Muscle of leg (tissue), 3 donors: ENCODE measurements at regions not wholly inside any gene's neighbourhood (a gene's known extent, or its start where the extent isn't known, plus 50 kb on each side); places are given as distances from the start of the nearest gene placed in this dataset.
"Not testable (repeated sequence)": the region's sequence is repeated elsewhere in the genome, so short reads cannot be mapped to it uniquely, and the experiment has no call there.

ENCODE experiments used
- DNase-seq: peaks from one replicate; pipeline ENCODE4 v3.0.0; 2013
- H3K27ac ChIP-seq: one replicate; pipeline ENCODE4 v1.5.1; 2013; ENCODE audit warnings: mild to moderate bottlenecking, low read length, control low read depth
- H3K27me3 ChIP-seq: one replicate; pipeline ENCODE4 v1.6.1; 2013; ENCODE audit warnings: low read length; ENCODE audit not compliant: control insufficient read depth, insufficient read depth
- H3K36me3 ChIP-seq: one replicate; pipeline ENCODE4 v1.6.1; 2013; ENCODE audit warnings: low read length; ENCODE audit not compliant: control insufficient read depth, insufficient read depth
- H3K4me1 ChIP-seq: one replicate; pipeline ENCODE4 v1.6.1; 2013; ENCODE audit warnings: low read length; ENCODE audit not compliant: control insufficient read depth, insufficient read depth
- H3K4me3 ChIP-seq: one replicate; pipeline ENCODE4 v1.5.1; 2013; ENCODE audit warnings: low read length, control low read depth
- H3K9me3 ChIP-seq: replicated peaks from 2 replicates; pipeline ENCODE4 v1.6.1; 2013; ENCODE audit warnings: low read depth, low read length; ENCODE audit not compliant: control insufficient read depth
- WGBS: methylation state at CpG from one replicate; pipeline ENCODE4 v1.1.5; 2013; ENCODE audit warnings: missing lambda C conversion rate; ENCODE audit not compliant: insufficient coverage; 5-methylcytosine and 5-hydroxymethylcytosine counted together

DNA sequence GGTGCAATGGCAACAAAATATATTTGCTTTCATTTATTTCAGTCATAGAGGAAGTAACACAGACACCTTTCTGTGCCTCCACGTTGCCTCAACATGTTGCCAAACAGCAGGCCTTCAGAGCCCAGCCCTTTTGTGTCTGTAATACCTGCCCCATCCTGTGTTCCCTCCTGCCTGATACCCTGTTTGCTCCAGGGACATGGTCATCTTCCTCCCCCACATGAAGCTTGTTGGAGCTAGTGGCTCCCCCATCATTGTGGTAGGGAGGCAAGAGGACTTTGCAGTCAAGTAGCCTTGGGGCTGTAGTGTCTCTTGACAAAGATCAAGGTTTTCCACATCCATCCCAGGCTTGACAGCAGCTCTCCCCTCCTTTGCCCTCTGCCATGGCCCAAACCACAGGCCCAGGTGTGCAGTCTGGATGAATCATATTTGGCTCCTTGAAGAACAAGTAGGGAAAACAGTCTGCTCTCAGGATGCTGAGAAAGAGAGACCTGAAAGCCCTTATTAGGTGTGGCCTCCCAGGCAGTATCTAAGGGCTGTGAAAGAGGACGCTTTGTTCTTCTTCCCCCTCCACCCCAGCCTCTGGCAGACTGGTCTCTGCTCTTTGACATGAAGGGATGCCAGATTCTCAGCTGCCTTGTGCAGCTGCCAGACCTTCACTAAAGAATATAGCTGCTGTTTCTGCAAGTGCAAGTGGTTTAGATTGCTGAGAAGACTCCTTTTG lies 329.0 kb downstream of the C12orf75 start:
- Histone ChIP-seq H3K4me3 (no peak overlapping the region), H3K36me3 (no peaks in the 10 kb centered on the region), H3K27me3 (no peaks in the 10 kb centered on the region), H3K27ac (peak overlapping the region; percentile 49), H3K4me1 (peaks cover 27% of the 10 kb centered on the region), H3K9me3 (no peaks in the 10 kb centered on the region)
- WGBS = 14% methylated on average over 1 of the region's 2 CpGs
- peak; percentile 86 for DNase-seq

DNA sequence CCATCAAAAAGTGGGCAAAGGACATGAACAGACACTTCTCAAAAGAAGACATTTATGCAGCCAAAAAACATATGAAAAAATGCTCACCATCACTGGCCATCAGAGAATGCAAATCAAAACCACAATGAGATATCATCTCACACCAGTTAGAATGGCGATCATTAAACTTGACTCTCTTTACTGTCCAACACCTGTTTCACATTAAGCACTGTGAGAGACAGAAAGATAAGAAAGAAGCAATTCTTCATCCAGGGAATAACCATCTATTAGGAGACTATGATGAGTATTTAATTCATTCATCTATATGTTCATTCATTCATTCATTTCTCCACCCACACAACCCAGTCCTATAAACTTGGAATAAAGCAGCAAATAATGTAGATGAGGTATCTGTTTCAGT lies 334.3 kb downstream of the C12orf75 start:
- no CpG with 5 or more reads among the region's 1 CpG for WGBS
- not testable (repeated sequence) for DNase-seq, H3K9me3 ChIP-seq, H3K4me3 ChIP-seq, H3K36me3 ChIP-seq, H3K27me3 ChIP-seq, H3K27ac ChIP-seq
- peaks cover 13% of the 10 kb centered on the region for H3K4me1 ChIP-seq

DNA sequence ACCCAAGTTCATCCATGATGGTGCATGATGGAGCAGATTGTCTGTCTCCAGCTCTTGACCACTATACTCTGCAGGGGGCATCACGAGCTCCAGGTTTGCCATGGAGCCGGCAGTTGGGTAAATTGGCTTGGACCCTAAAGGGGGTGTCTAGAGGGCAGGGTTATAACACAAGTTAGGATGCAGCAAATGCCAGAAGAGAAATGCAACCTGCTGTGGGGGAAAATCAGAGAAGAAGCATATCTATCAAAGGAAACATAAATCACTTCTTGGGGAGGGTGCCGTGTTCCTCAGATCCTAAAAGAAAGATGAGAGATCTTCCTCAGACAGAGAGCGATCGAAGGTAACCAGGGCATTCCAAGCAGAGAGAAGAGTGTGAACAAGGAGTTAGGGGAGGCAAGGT lies 334.9 kb downstream of the C12orf75 start:
- no peak for DNase-seq
- no CpG with 5 or more reads among the region's 5 CpGs for WGBS
- no peaks in the 10 kb centered on the region for H3K36me3 ChIP-seq
- no peak overlapping the region for H3K27ac ChIP-seq
- peaks cover 12% of the 10 kb centered on the region for H3K4me1 ChIP-seq
- no peak overlapping the region for H3K4me3 ChIP-seq
- no peaks in the 10 kb centered on the region for H3K9me3 ChIP-seq
- H3K27me3 ChIP-seq = no peaks in the 10 kb centered on the region

DNA sequence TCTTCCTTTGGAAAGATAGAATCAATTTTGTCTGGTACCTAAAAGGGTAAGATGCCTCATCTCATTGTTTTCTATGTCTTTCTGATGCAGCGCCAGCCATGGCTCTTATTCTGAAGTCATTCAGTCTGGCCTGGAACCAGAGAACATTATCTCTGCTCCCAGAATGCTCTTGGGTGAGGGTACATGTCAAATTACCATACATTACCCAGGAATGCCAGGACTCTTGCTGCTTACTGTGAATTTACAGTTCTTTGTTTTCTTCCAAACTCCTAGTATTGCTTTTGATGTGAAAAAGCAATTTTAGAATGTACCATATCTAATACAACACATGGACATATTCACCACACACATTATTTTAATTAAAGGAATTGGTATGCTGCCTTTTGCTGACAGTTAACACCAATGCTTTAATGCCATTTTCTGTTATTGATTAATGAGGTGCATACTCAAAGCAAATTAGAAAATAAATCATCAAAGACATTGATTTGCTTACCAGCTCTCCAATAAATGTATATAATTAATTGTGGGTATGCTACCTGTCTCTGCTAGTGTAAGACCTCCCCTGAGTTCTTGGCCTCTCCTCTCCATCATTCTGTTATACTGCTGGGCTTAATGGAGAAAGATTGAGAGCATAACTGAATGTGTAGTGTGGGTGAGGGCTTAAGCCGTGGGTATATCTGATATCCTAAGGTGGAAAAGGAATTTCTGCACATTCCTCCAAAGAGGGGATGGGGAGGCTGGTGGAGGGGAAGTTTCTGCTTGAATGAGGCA lies 337.7 kb downstream of the C12orf75 start:
- Histone ChIP-seq H3K36me3 (no peaks in the 10 kb centered on the region), H3K27me3 (no peaks in the 10 kb centered on the region), H3K4me3 (no peak overlapping the region), H3K27ac (no peak overlapping the region), H3K9me3 (no peaks in the 10 kb centered on the region), H3K4me1 (peaks cover 24% of the 10 kb centered on the region)
- WGBS = 60% methylated on average over 1 of the region's 2 CpGs
- no peak for DNase-seq

DNA sequence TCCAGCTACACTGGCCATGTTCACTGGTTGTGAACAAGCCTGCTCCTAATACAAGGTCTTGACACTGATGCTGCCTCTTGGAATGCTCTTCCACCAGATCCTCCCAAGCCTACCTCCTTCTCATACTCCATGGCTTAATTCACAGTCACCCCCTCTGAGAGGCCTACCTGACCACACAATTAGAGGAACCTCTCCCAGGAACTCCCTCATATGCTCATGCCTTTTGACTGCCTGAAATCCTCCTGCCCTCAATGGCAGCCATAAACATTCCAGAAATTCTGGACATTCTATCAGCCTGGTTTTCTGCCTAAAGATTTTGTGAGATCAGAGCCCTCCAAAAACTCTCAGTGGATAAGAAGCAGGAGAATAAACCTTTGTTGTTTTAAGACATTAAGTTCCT lies 340.2 kb downstream of the C12orf75 start:
- Histone ChIP-seq H3K36me3 (no peaks in the 10 kb centered on the region), H3K9me3 (no peaks in the 10 kb centered on the region), H3K27ac (no peak overlapping the region), H3K4me3 (no peak overlapping the region), H3K27me3 (no peaks in the 10 kb centered on the region), H3K4me1 (peaks cover 26% of the 10 kb centered on the region)
- no peak for DNase-seq

DNA sequence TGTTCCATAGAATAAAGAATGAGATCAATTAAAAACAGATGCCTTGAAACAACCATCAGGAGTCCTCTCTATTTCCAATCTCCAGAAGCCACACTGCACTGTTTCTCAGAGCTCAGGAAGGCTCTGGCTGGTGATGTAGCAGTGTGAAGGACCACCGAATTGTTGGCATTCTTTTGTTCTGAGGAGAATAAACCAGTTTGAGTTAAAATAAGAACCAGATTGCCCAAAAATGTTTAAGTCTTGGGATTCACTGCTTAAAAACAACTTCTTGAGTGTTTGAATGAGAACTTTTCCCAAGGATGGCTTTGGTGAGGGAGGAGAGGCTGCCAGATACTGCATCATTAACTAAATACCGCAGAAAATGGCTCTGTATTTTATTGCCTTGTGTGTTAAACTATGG lies 341.2 kb downstream of the C12orf75 start:
- Histone ChIP-seq H3K9me3 (no peaks in the 10 kb centered on the region), H3K36me3 (no peaks in the 10 kb centered on the region), H3K27ac (peak overlapping the region; percentile 84), H3K27me3 (no peaks in the 10 kb centered on the region), H3K4me3 (no peak overlapping the region), H3K4me1 (peaks cover 28% of the 10 kb centered on the region)
- no CpG with 5 or more reads among the region's 2 CpGs for WGBS
- DNase-seq = no peak

DNA sequence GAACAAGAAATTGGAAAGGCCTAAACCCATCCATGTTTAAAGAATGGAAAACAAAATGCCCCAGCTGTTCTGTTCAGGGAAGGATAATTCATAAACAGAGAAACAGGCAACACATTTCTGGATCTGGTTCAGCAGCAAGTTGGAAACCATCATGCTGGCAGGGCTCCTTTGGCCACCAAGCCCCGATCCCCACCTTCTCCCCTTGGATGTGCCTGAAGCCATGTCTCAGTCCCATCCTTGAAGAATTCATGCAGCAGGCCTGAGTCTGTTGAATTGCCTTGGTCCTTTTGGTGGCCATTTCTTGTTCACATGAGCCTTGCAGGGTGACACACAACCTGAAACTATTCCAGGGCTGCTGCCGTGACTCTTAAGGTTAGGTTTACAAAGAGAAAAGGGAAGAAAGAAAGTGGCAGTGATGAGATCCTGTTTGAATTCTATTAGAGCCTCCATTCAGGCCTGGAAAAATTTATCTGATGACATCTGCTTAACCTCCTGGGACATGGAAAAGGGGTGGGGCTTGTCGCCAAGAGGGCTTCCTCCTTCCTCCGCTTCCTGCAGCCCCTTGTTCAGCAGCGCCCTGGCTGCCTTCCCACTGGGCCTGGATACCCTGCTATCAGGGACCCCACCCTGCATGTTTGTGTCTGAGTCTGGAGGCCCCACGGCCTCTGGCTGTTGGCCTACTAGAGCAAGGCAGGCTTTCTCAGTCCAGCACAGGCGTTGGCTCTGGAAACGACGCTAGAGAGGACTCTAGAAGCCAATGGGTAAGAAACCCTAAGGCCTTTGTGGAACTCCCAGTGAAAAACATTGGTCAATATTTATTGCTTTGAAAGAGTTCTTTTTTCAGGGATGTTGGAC lies 341.9 kb downstream of the C12orf75 start:
- no peaks in the 10 kb centered on the region for H3K27me3 ChIP-seq
- H3K4me1 ChIP-seq = peaks cover 28% of the 10 kb centered on the region
- WGBS = 44% methylated on average over 6 of the region's 9 CpGs
- H3K4me3 ChIP-seq = no peak overlapping the region
- no peaks in the 10 kb centered on the region for H3K9me3 ChIP-seq
- peak; percentile 92 for DNase-seq
- no peaks in the 10 kb centered on the region for H3K36me3 ChIP-seq
- H3K27ac ChIP-seq = peak overlapping the region; percentile 84

DNA sequence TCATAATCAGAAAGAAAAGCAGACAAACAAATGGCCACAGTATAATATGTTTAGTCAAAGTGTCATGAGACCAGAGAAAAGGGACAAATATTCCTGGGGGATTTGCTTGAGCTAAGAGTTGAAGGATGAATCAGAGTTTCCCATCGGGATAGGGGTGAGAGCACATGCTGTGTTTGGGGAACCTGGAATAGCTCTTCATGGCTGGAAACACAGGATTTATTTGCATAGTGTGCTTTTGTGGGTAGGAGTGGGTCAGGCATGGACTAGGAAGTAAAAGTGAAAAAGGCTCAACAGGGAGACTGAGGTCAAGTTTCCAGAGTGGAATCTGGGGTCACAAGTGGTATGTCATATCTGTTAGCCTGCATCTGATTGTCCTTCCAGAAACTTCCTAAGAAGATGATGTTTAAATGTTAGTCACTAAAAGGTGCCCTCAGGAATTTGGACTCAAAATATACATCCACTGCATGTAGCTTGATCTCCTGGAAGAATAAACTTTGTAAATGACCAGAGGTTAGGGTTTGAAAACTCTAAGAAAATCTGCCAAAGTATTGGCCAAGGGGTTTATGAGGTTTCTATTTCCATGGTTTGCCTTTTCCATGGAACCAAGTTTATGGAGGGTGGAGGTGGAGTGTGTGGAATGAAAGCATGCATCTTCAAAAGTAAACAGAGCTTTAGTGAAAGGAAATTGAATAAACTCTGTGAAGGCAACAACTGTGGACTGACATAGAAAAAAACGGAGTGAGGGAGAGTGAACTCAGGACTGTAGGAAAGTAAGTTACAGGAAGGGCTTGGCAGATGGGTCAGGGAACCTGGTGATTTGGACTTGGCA lies 344.6 kb downstream of the C12orf75 start:
- DNase-seq = no peak
- no peak overlapping the region for H3K4me3 ChIP-seq
- H3K36me3 ChIP-seq = no peaks in the 10 kb centered on the region
- H3K27me3 ChIP-seq = no peaks in the 10 kb centered on the region
- H3K9me3 ChIP-seq = no peaks in the 10 kb centered on the region
- H3K4me1 ChIP-seq = peaks cover 28% of the 10 kb centered on the region
- WGBS = 83% methylated on average over 2 of the region's 2 CpGs
- H3K27ac ChIP-seq = no peak overlapping the region

DNA sequence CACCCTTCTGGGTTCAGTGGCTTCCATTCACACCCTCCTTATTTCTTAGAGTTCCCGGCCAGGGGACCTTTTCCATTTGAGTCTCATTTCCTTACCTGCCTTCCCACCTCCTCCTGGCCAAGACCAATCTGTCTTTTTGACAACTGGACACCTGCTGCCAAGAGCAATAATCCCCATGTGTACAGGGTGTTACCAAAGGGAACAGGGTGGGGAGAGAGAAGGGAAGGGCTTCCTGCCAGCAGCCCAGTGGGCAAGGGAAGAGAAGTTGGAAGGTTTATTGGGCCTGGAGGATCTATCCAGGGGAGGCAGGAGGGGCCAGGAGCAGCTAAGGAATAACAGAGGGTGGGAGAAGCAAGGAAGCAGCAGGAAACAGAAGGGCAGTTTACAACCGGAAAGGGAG lies 346.2 kb downstream of the C12orf75 start:
- Histone ChIP-seq H3K4me3 (no peak overlapping the region), H3K27me3 (no peaks in the 10 kb centered on the region), H3K27ac (no peak overlapping the region), H3K9me3 (no peaks in the 10 kb centered on the region), H3K36me3 (no peaks in the 10 kb centered on the region), H3K4me1 (peaks cover 18% of the 10 kb centered on the region)
- no CpG with 5 or more reads among the region's 2 CpGs for WGBS
- DNase-seq = no peak
